Kidney epithelial cell (primary cell): ENCODE measurements at regions not wholly inside any gene's neighbourhood (a gene's known extent, or its start where the extent isn't known, plus 50 kb on each side); places are given as distances from the start of the nearest gene placed in this dataset.

Source experiments
- DNase-seq: peaks from one replicate; pipeline ENCODE4 v3.0.0-alpha.2; 2010; ENCODE audit warnings: low read depth
- H3K27me3 ChIP-seq: 2 replicates; pipeline ENCODE4 v1.6.0; 2011; ENCODE audit warnings: low read length; ENCODE audit not compliant: control insufficient read depth, insufficient read depth
- H3K36me3 ChIP-seq: 2 replicates; pipeline ENCODE4 v1.5.1; 2011; ENCODE audit warnings: low read length; ENCODE audit not compliant: control insufficient read depth, insufficient read depth
- H3K4me3 ChIP-seq: 2 replicates; pipeline ENCODE4 v1.5.1; 2011; ENCODE audit warnings: low read depth, mild to moderate bottlenecking, control low read depth, low read length
- CTCF ChIP-seq: IDR thresholded peaks from 2 replicates; pipeline ENCODE4 v1.5.1; 2011; ENCODE audit warnings: mild to moderate bottlenecking, moderate library complexity, low read length, control low read depth, inconsistent platforms; ENCODE audit not compliant: insufficient read depth, poor library complexity, severe bottlenecking

GRCh38 chrX:124478046-124478445 lies 131.7 kb downstream of the SH2D1A start:
- DNase-seq: no peak
- no peak for TF ChIP-seq CTCF
- no peaks in the 10 kb centered on the region for H3K27me3 ChIP-seq

GRCh38 chrX:124488412-124489161 lies 142.2 kb downstream of the SH2D1A start:
- no peaks in the 10 kb centered on the region for H3K27me3 ChIP-seq
- no peak for TF ChIP-seq CTCF
- H3K4me3 ChIP-seq: no peak overlapping the region
- DNase-seq: no peak
- H3K36me3 ChIP-seq: no peaks in the 10 kb centered on the region

More at GRCh38 chrX:124478046-124478445, 131.7 kb downstream of the SH2D1A start:
- H3K36me3 ChIP-seq: no peaks in the 10 kb centered on the region
- H3K4me3 ChIP-seq: no peak overlapping the region

GRCh38 chrX:124493984-124494383 lies 147.6 kb downstream of the SH2D1A start:
- no peak for DNase-seq
- TF ChIP-seq CTCF: no peak
- H3K36me3 ChIP-seq: no peaks in the 10 kb centered on the region
- no peaks in the 10 kb centered on the region for H3K27me3 ChIP-seq
- no peak overlapping the region for H3K4me3 ChIP-seq

- Histone ChIP-seq H3K4me3 (no peak overlapping the region), H3K36me3 (no peaks in the 10 kb centered on the region), H3K27me3 (no peaks in the 10 kb centered on the region)
- DNase-seq: no peak
- no peak for TF ChIP-seq CTCF
Measured at GRCh38 chrX:124497386-124497785, 151.0 kb downstream of the SH2D1A start.

GRCh38 chrX:124501586-124501985 lies 155.2 kb downstream of the SH2D1A start:
- H3K4me3 ChIP-seq: no peak overlapping the region
- no peaks in the 10 kb centered on the region for H3K27me3 ChIP-seq
- no peak for DNase-seq
- H3K36me3 ChIP-seq: no peaks in the 10 kb centered on the region
- no peak for TF ChIP-seq CTCF

- no peak for TF ChIP-seq CTCF
- Histone ChIP-seq H3K27me3 (no peaks in the 10 kb centered on the region), H3K36me3 (no peaks in the 10 kb centered on the region), H3K4me3 (no peak overlapping the region)
- no peak for DNase-seq
Measured at GRCh38 chrX:124502166-124502565, 155.8 kb downstream of the SH2D1A start.
